Upper lobe of right lung (tissue), 1 donor: ENCODE measurements at regions not wholly inside any gene's neighbourhood (a gene's known extent, or its start where the extent isn't known, plus 50 kb on each side); places are given as distances from the start of the nearest gene placed in this dataset.

Experiments
- ATAC-seq: fragments of 200-7000 bp; cut with Tn5 transposase; one replicate; pipeline ENCODE4 v1.9.1; 2020; ENCODE audit warnings: mild to moderate bottlenecking, moderate library complexity
- DNase-seq: peaks from one replicate; pipeline ENCODE4 v3.0.0-alpha.2; 2020
- H3K27ac ChIP-seq: fragments of 200-600 bp; one replicate; pipeline ENCODE4 v1.8.0; 2022
- H3K27me3 ChIP-seq: fragments of 200-600 bp; one replicate; pipeline ENCODE4 v1.8.0; 2022; ENCODE audit warnings: mild to moderate bottlenecking
- H3K36me3 ChIP-seq: fragments of 200-600 bp; one replicate; pipeline ENCODE4 v1.8.0; 2022
- H3K4me1 ChIP-seq: fragments of 200-600 bp; one replicate; pipeline ENCODE4 v1.8.0; 2022
- H3K4me3 ChIP-seq: fragments of 200-600 bp; one replicate; pipeline ENCODE4 v1.8.0; 2022; ENCODE audit warnings: mild to moderate bottlenecking
- H3K9me3 ChIP-seq: fragments of 200-600 bp; one replicate; pipeline ENCODE4 v1.8.0; 2022
- CTCF ChIP-seq: fragments of 200-600 bp; IDR thresholded peaks from one replicate; pipeline ENCODE4 v1.8.0; 2022; ENCODE audit warnings: antibody characterized with exemption
- intact Hi-C: fragments of 100-400 bp; cut with DNase I; formaldehyde crosslinking; loops from one replicate; pipeline ENCODE4 v1.11.0; 2022
- donor health status: DM: no; HTN: yes; CAD: no; lungs with severe emphysema.

- Histone ChIP-seq H3K9me3 (no peaks in the 10 kb centered on the region), H3K27me3 (no peaks in the 10 kb centered on the region), H3K36me3 (no peaks in the 10 kb centered on the region), H3K4me1 (no peaks in the 10 kb centered on the region), H3K4me3 (no peak overlapping the region), H3K27ac (no peak overlapping the region)
- no peak for TF ChIP-seq CTCF
- DNase-seq, result no peak
- no peak for ATAC-seq
- intact Hi-C loops, result no loop called here
Measured at GRCh38 chr4:13833171-13833804, 205.8 kb upstream of the BOD1L1 start.

GRCh38 chr4:13836946-13837912, 209.7 kb upstream of the BOD1L1 start:
- no peak for TF ChIP-seq CTCF
- H3K9me3 ChIP-seq, result no peaks in the 10 kb centered on the region
- intact Hi-C loops, result no loop called here

GRCh38 chr4:13840502-13841190, 213.1 kb upstream of the BOD1L1 start:
- no peaks in the 10 kb centered on the region for H3K27me3 ChIP-seq
- H3K9me3 ChIP-seq, result no peaks in the 10 kb centered on the region
- H3K4me1 ChIP-seq, result no peaks in the 10 kb centered on the region
- H3K36me3 ChIP-seq, result no peaks in the 10 kb centered on the region
- H3K27ac ChIP-seq, result no peak overlapping the region
- DNase-seq (no peak), ATAC-seq (no peak)
- TF ChIP-seq CTCF, result no peak
- no peak overlapping the region for H3K4me3 ChIP-seq
- intact Hi-C loops, result no loop called here

More at GRCh38 chr4:13836946-13837912, 209.7 kb upstream of the BOD1L1 start:
- H3K4me1 ChIP-seq, result no peaks in the 10 kb centered on the region
- ATAC-seq, result no peak
- H3K27me3 ChIP-seq, result no peaks in the 10 kb centered on the region
- DNase-seq, result no peak
- no peak overlapping the region for H3K4me3 ChIP-seq
- H3K36me3 ChIP-seq, result no peaks in the 10 kb centered on the region
- H3K27ac ChIP-seq, result no peak overlapping the region

GRCh38 chr4:13844740-13845139, 217.2 kb upstream of the BOD1L1 start:
- intact Hi-C loops, result no loop called here
- Histone ChIP-seq H3K4me1 (no peaks in the 10 kb centered on the region), H3K27me3 (no peaks in the 10 kb centered on the region), H3K27ac (no peak overlapping the region), H3K4me3 (no peak overlapping the region), H3K9me3 (no peaks in the 10 kb centered on the region), H3K36me3 (no peaks in the 10 kb centered on the region)
- TF ChIP-seq CTCF, result no peak
- no peak for DNase-seq
- ATAC-seq, result no peak

GRCh38 chr4:13849778-13850177, 222.3 kb upstream of the BOD1L1 start:
- TF ChIP-seq CTCF, result no peak
- H3K36me3 ChIP-seq, result no peaks in the 10 kb centered on the region
- DNase-seq, result no peak
- H3K9me3 ChIP-seq, result no peaks in the 10 kb centered on the region
- intact Hi-C loops, result no loop called here
- H3K27me3 ChIP-seq, result no peaks in the 10 kb centered on the region
- no peak overlapping the region for H3K27ac ChIP-seq
- H3K4me3 ChIP-seq, result no peak overlapping the region
- H3K4me1 ChIP-seq, result no peaks in the 10 kb centered on the region
- ATAC-seq, result no peak
